ENCODE measurements at regions not wholly inside any gene's neighbourhood (a gene's known extent, or its start where the extent isn't known, plus 50 kb on each side); places are given as distances from the start of the nearest gene placed in this dataset.

- DNase-seq = no peak
Measured at GRCh38 chr15:35783203-35783602, 237.2 kb upstream of the DPH6 start.

- no peak for DNase-seq
Measured at GRCh38 chr15:35784745-35785144, 238.8 kb upstream of the DPH6 start.

- no peak for DNase-seq
Measured at GRCh38 chr15:35810007-35810406, 264.0 kb upstream of the DPH6 start.

- DNase-seq = no peak
Measured at GRCh38 chr15:35813573-35813972, 267.6 kb upstream of the DPH6 start.

DNA sequence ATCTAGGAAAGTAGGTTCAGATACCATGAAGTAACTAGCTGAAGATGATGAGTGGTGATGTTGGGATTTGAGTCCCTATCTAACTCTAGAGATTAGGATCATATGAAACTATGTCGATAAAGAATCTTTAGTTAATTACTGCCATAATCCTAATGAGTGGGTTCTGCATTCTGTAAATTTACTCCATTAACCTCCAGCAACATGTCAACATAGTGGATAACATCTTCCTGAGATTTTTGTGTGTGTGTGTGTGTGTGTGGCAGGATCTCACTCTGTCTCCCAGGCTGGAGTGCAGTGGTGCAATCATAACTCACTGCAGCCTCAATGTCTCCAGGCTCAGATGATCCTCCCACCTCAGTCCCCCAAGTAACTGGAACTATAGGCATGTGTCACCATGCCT, 272.9 kb upstream of the DPH6 start:
- DNase-seq = no peak

DNA sequence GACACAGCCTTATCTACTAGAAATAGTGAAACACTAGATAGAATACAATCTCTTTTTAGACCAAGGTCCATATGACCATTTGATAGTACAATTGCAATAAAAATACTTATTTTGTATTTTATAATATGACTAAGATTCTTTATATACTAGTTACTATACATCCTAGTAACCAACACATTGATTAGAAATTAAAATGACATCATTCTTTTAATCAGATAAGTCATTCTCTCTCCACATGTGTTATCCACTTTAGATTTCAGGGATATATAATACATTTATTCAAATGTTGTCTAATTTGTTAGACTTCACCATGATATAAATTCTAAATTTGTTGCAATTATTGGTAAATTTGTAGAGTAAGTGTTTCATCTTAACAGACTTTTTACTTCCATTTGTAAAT, 276.2 kb upstream of the DPH6 start:
- DNase-seq = no peak

GRCh38 chr15:35827141-35827540, 281.2 kb upstream of the DPH6 start:
- DNase-seq = no peak

DNA sequence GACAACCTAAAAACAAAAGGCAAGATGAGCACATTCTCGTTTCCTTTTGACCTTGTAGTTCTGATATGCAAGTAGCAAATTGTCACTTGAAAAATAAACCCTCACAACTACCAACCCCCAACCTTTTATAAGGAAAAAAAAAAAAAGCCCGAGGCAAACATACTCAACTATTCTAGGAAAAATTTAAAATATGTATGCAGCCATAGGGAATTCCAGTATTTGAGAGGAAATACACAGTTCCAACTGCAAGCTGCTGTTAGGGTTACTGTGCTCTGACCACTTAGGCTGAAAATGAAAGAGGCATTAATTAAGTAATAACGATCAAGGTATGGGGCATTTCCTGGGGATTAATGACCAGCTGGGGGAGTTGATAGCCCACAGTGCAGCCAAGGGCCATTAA, 281.9 kb upstream of the DPH6 start:
- no peak for DNase-seq

- no peak for DNase-seq
Measured at GRCh38 chr15:35833581-35833980, 287.6 kb upstream of the DPH6 start.

GRCh38 chr15:35834216-35834830, 288.4 kb upstream of the DPH6 start:
- DNase-seq = no peak

DNA sequence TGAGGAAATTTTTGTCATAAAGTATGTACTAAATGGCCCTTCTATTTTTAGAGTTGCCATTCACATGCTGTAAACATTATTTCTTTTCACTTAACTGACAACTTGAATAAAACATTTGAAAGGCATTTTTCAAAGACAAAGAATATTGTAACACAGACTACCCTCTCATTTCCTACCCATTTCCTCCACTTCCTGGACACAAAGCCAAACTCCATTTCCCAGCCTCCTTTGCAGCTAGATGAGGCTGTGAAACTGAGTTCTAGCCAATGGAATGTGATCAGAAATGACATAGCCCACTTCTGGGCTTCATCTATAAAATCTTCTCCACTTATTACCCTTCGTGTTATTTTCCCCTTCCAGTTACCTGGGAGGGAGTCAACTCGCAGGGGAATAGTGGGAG, 288.9 kb upstream of the DPH6 start:
- no peak for DNase-seq

DNA sequence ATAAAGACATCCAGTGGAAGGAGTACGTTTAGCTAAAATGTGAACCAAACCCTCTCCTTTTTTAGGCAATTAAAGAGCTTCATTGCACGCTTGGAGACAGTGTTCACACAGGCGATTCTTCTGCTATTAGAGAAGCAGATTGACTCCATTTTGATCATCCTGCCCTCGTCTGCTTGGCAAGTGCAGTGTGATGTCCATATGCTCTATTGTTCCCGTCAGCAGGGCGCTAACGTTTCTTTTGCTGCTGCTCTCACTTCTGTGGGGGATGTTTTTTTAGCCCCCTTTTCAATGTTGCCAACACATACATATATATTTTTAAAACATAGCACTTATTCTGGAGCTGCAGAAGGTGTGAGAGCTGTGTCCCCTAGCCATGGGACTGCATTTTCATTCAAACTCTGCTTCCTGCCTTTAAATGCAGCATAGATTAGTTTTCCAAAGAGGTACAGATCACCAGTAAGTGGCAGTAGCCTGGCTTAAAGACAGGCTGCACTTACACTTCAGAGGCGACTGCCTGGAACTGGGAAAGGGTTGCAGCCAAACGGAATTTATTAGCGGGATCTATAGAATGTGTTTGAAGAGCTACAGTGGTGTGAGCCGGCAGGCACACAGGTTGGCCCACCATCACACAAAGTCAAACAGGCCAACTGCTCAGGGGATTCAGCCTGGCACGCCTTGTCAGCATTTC, 292.6 kb upstream of the DPH6 start:
- no peak for DNase-seq

DNA sequence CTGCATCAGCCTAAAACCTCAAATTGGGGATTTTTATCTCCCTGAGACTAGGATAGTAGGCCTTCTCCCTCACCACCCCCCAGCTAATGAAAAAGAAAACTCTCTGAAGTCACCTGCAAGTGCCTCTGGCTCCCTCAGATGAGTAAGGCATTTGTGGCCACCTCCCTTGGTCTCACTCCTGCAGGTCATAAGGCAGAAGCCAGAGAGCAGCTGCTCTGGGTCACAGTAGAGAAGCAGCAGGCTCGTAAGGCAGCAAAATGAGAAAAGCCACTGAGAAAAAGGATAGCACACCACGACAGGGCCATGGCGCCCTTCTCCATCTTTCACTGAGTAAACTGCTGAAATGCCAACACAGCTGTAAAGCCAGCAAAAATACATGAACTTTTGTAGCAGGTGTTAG, 296.7 kb upstream of the DPH6 start:
- DNase-seq = no peak

GRCh38 chr15:35843498-35843897, 297.5 kb upstream of the DPH6 start:
- no peak for DNase-seq

DNA sequence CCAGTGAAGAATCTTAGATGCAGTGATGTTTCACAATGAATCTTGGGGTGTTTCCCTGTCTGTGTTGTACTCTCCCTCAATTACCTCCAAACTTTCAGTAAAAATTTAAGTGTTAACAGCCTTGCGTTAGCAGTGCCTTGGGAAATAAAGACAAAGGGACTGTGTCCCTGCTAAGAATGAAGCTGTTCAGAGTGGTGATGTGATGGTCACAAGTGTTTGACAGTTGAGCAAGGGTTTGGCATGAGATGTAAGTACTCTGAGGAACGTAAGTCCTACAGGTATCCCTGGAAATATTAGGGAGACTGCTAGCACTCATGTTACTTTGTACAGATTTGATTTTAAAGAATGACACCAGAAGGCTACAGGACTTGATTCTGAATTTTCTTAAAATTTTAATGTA, 304.3 kb upstream of the DPH6 start:
- DNase-seq = no peak

GRCh38 chr15:35851491-35851890, 305.5 kb upstream of the DPH6 start:
- DNase-seq = no peak

DNA sequence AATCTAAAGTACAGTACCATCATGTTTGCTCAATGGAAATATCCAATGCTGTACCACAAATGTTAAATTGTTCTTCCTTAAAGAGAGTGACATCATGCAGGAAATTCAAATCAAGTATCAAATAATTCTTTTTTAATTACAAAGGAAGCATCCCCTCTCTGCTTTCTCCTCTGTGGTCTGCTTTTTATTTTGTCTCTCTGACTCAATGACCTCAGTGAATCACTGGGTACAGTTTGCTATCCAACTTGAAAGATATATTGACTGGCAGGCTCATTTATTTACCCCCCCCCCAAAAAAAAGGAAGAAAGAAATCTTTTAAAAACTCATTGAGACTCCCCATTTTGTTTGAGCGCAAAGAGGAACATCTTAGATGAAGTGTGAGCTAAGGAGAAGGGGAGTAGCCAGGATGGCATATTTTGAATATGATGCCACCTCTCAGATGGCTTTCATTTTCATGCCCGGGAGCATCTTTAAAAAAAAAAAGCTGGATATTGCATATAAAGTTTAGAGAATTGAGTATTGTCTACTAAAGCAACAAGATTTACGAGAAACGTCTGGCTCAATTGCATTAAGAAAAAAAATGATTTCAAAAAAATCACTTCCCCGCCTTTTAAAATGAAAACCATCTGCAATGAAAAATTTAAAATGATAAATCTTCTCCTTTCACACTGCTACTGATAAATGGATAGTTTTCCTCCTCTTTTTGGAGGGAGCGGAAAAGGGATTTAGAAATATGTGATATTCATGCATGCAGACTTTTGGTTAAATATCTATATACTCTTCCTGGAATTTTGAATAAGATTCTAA, 307.1 kb upstream of the DPH6 start:
- DNase-seq = no peak

DNA sequence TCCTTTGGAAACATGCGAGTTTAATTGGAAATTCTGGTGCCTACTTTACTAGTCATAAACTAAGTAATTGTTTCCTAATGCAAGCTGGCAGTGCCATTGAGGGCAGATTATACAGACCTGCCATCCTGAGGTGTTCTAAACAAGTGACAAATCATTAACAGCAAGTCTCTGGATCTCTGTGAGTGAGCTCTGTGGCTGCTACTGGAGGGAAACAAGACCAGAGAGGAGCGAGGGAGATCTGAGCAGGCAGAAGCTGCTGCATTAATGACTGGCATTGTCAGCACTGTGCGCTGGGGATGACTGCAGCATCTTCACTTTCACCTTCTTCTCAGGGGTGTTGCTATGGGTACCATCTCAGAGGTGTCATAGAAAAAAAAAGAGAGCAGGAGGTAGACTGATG, 308.4 kb upstream of the DPH6 start:
- no peak for DNase-seq

- DNase-seq = peak; percentile 13
Measured at GRCh38 chr15:35857567-35858226, 311.7 kb upstream of the DPH6 start.

DNA sequence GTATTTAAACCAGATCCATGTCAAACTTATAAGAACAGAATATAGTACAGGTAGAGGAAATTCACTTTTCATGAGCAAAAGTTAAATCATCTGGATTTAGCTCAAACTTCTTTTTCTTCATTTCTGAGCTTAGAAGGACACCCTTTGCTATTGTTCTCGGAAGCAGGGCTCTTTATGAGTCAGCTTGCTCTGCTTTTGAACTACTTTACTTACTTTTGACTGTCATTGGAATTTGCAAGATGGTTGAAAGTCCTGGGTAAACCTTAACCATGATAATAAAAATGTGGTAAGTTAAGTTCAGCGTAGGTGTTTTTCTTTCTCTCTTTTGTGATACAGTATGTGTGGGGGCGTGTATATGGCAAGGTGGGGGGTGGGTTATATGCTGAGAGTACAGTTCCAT, 312.7 kb upstream of the DPH6 start:
- DNase-seq = no peak

- DNase-seq = no peak
Measured at GRCh38 chr15:35863655-35864054, 317.7 kb upstream of the DPH6 start.

DNA sequence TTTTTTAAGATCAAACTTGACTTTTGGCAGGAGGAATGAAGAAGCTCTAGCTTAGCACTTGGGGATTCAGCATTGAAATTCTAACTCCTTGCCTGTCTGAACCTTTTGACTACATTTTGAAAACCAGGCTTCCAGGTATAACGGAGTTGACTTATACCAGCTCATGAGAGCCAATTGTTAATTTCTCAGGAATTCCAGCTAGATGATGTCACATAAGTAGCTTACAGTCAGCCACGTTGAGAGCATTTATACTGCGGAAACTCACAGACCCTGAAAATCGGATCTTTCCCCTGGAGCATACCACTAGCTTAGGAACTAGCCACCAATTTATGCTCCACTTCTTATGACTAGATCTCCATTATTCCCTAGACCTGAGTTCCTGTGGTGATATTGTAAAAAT, 321.4 kb upstream of the DPH6 start:
- DNase-seq = no peak

DNA sequence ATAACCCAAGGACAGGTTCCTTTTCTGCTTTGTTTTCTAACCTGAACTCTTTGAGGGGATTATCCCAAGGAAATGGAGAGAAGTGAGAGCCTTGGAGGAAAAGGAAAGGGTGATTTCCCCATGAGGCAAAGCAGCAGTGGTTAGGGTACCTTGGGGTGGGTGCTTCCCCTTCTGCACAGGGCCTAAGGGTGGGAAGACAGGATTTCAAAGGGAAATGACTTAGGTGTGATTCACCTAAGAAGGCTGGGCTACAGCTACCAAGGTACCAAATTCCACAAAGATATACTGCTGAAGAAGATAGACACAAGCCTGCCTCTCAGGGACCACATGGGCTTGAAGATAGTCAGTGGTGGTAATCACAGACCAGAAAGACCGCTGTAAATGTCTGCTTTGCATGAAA, 325.3 kb upstream of the DPH6 start:
- no peak for DNase-seq

DNA sequence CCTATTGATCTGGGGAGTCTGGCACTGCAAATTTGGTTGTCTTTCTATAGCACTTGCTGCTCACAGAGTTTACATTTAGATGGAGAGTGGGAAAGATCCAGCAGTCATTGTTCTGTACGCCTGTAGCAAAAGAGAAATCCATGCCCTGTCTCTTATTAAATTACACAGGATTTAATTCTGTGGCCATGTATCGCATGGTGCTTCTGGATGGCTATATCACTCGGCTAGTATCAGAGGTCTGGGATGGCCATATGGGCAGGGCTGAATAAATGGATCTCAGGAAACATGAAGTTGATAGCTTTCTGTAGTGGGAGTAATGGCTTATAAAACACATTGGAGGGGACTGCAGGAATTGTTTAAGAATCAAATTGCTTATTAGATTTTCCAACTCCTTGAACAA, 325.8 kb upstream of the DPH6 start:
- DNase-seq = no peak
